Pancreas (tissue), 10 donors: ENCODE measurements at regions not wholly inside any gene's neighbourhood (a gene's known extent, or its start where the extent isn't known, plus 50 kb on each side); places are given as distances from the start of the nearest gene placed in this dataset.

Experiments
- ATAC-seq, 4 donors: fragments of 200-7000 bp; cut with Tn5 transposase; one replicate each; pipeline versions ENCODE4 v1.8.0 to v1.9.1; 2020; ENCODE audit warnings: mild to moderate bottlenecking in 4 of 4, moderate library complexity in 4 of 4
- DNase-seq, 6 donors: peaks; one replicate each; pipeline ENCODE4 v3.0.0-alpha.2; 2020
- FAIRE-seq: peaks from 2 replicates; lab custom pipeline; 2012; peaks lifted over from hg19 to GRCh38; lab: Jason Lieb, UNC
- H3K27ac ChIP-seq, 4 donors: fragments of 200-600 bp; sonication (generic); 1 replicate in 3 of 4; 2 replicates in 1 of 4; pipeline versions ENCODE4 v1.5.0 to v1.8.0; 2020
- H3K27me3 ChIP-seq, 4 donors: fragments of 200-600 bp; one replicate each; pipeline ENCODE4 v1.8.0; 2021
- H3K36me3 ChIP-seq, 3 donors: fragments of 200-600 bp; sonication (generic) in 1 of 3; one replicate each; pipeline versions ENCODE4 v1.5.0 to v1.8.0; 2020 to 2021
- H3K4me1 ChIP-seq, 3 donors: fragments of 200-600 bp; one replicate each; pipeline ENCODE4 v1.8.0; 2021
- H3K4me3 ChIP-seq, 4 donors: fragments of 200-600 bp; sonication (generic) in 2 of 4; one replicate each; pipeline versions ENCODE4 v1.5.0 to v1.8.0; 2020 to 2021
- H3K9me3 ChIP-seq, 4 donors: fragments of 200-600 bp; one replicate each; pipeline ENCODE4 v1.8.0; 2021
- CTCF ChIP-seq, 4 donors: fragments of 200-600 bp; sonication (generic) in 3 of 4; IDR thresholded peaks; one replicate each; pipeline versions ENCODE4 v1.5.0 to v1.8.0; 2021; ENCODE audit warnings: antibody characterized with exemption in 4 of 4
- WGBS, 2 donors: extraction: QIAGEN DNeasy Blood & Tissue Kit; methylation state at CpG; one replicate each; pipeline ENCODE4 v1.1.7; 2013; 5-methylcytosine and 5-hydroxymethylcytosine counted together
- intact Hi-C, 3 donors: fragments of 100-400 bp; cut with DNase I; formaldehyde crosslinking; loops; one replicate each; pipeline versions ENCODE4 v1.11.1 to v1.14.2; 2022
- donor health status: healthy with polysubstance abuse.
- donor health status: DM: no; HTN: no; CAD: no; lungs with moderate emphysema.
- donor health status: DM: no; HTN: no; CAD: no.
- donor health status: control.
- donor health status: control.
- donor health status: Bipolar disorder and iron deficiency.
- donor health status: DM: yes; HTN: yes; CAD: no.
- donor health status: DM: no; HTN: no; CAD: no.
- donor health status: DM: no; HTN: no; CAD: no.
- donor health status: DM: yes; HTN: yes; CAD: no.

GRCh38 chr10:128643658-128644057, 517.4 kb upstream of the MKI67 start:
- no peak for FAIRE-seq
- Histone ChIP-seq H3K27me3 (peaks cover 0 to 5% (median 3%) of the 10 kb centered on the region in 4 donors), H3K9me3 (no peaks in the 10 kb centered on the region), H3K4me1 (no peaks in the 10 kb centered on the region), H3K36me3 (no peaks in the 10 kb centered on the region), H3K4me3 (no peak overlapping the region), H3K27ac (no peak overlapping the region)
- no peak for DNase-seq
- 59 to 62% methylated on average over 1 of the region's 1 CpG for WGBS, 2 donors
- ATAC-seq, result no peak
- no peak for TF ChIP-seq CTCF (IDR thresholded peaks at IDR 0.05)
- intact Hi-C loops, result no loop called here

- intact Hi-C loops, result no loop called here
- DNase-seq, result no peak
- H3K27me3 ChIP-seq, result peaks cover 0 to 5% (median 2%) of the 10 kb centered on the region in 4 donors
- no peak overlapping the region for H3K4me3 ChIP-seq
- H3K4me1 ChIP-seq, result no peaks in the 10 kb centered on the region
- ATAC-seq, result no peak
- H3K27ac ChIP-seq, result no peak overlapping the region
- H3K36me3 ChIP-seq, result no peaks in the 10 kb centered on the region
- FAIRE-seq, result no peak
- no peaks in the 10 kb centered on the region for H3K9me3 ChIP-seq
- TF ChIP-seq CTCF (IDR thresholded peaks at IDR 0.05), result no peak
- WGBS, 2 donors, result 63 to 77% methylated on average over 2 of the region's 2 CpGs
Observed at GRCh38 chr10:128645486-128645885, 519.3 kb upstream of the MKI67 start.

GRCh38 chr10:128646956-128647355, 520.7 kb upstream of the MKI67 start:
- Histone ChIP-seq H3K9me3 (no peaks in the 10 kb centered on the region), H3K27ac (no peak overlapping the region), H3K4me1 (no peaks in the 10 kb centered on the region), H3K27me3 (peaks cover 0 to 5% (median 2%) of the 10 kb centered on the region in 4 donors), H3K4me3 (no peak overlapping the region), H3K36me3 (no peaks in the 10 kb centered on the region)
- TF ChIP-seq CTCF (IDR thresholded peaks at IDR 0.05), result no peak
- 77 to 87% methylated on average over 10 of the region's 10 CpGs for WGBS, 2 donors
- no peak for DNase-seq
- intact Hi-C loops, result no loop called here
- ATAC-seq, result no peak
- FAIRE-seq, result no peak

GRCh38 chr10:128657548-128657947, 531.3 kb upstream of the MKI67 start:
- FAIRE-seq, result no peak
- Histone ChIP-seq H3K9me3 (no peaks in the 10 kb centered on the region), H3K27ac (no peak overlapping the region), H3K4me3 (no peak overlapping the region), H3K27me3 (no peaks in the 10 kb centered on the region), H3K4me1 (no peaks in the 10 kb centered on the region), H3K36me3 (no peaks in the 10 kb centered on the region)
- intact Hi-C loops, result no loop called here
- 33 to 42% methylated on average over 11 of the region's 11 CpGs for WGBS, 2 donors
- TF ChIP-seq CTCF (IDR thresholded peaks at IDR 0.05), result no peak
- no peak for DNase-seq
- no peak for ATAC-seq

- FAIRE-seq (no peak), ATAC-seq (no peak), DNase-seq (no peak)
- H3K36me3 ChIP-seq, result no peaks in the 10 kb centered on the region
- H3K27ac ChIP-seq, result no peak overlapping the region
- no peak for TF ChIP-seq CTCF (IDR thresholded peaks at IDR 0.05)
- intact Hi-C loops, result no loop called here
- no peaks in the 10 kb centered on the region for H3K9me3 ChIP-seq
- H3K4me1 ChIP-seq, result no peaks in the 10 kb centered on the region
- H3K4me3 ChIP-seq, result no peak overlapping the region
- peaks cover 0 to 5% (median 1%) of the 10 kb centered on the region in 4 donors for H3K27me3 ChIP-seq
- WGBS, 2 donors, result 47 to 59% methylated on average over 5 of the region's 5 CpGs
Observed at GRCh38 chr10:128660726-128661125, 534.5 kb upstream of the MKI67 start.
